DLD1 (cell line): ENCODE measurements at regions not wholly inside any gene's neighbourhood (a gene's known extent, or its start where the extent isn't known, plus 50 kb on each side); places are given as distances from the start of the nearest gene placed in this dataset.

Experiments used
- in situ Hi-C: cut with HindIII; loops from 2 replicates; pipeline ENCODE4 v1.10.0; 2017; ENCODE audit warnings: low sequenced_read_pairs

DNA sequence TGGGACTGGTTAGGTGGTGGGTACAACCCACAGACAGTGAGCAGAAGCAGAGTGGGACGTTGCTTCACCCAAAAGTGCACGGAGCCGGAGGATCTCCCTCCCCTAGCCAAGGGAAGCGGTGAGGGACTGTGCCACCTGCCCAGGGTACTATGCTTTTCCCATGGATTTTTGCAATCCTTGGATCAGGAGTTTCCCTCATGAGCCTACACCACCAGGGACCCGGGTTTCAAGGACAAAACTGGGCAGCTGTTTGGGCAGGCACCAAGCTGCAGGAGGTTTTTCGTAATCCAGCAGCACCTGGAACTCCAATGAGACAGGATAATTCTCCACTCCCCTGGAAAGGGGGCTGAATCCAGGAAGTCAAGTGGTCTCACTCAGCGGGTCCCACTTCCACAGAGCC lies 209.1 kb upstream of the CXCL12 start:
- in situ Hi-C loops, result no loop called here

DNA sequence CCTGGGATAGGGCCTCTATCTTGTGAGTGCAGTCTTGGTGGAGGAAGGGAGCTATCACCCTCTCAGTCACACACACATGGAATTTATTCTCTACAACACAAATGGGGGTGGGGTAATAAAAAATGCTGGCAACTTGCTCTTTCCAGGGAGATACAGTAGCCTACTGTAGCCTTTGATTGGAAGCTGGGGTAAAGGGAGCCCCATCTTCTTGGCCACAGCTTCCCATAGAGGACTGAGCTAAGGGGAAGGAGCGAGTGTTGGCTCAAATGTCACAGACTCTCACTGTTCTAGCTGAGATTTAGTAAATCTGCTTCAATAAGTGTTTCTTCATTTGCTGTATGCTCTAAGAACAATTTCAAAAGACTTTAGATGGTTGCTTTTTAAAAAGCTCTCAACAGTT lies 222.2 kb upstream of the CXCL12 start:
- in situ Hi-C loops, result no loop called here

DNA sequence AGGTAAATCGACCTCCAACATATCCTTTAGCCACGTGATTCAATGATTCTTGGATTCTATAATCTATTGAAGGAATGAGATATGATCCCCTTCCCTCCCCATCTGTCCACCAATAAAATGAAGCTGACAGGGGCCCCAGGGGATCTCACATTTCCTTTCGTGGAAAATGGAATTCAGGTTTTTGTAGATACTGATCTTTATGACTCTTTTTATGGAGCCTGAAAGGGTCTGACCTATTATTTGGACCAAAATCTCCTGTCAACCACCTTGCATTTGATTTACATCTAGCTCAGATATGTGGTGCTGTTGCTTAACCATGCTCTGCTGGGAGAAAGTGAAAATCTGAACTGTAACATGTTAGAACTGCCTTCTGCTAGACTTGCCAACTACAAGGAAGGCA lies 234.0 kb upstream of the CXCL12 start:
- in situ Hi-C loops, result no loop called here

DNA sequence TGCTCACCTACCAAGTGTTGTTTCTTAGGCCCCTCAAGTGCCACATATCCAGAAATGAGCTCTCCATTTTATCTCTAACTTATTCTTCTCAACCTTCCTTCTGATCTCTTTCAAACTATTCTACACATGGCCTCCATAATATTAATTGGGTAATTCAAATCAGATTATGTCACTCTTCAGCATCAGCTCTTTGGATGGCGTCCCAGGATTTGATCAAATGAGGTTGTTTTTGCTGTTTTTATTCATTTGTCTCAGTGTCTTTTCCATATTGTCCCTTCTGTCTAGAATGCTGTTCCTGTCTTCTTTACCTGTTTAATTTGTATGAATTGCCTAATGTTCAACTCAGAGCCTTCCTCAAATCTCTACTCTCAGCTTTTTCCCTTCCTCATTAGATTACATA lies 234.6 kb upstream of the CXCL12 start:
- in situ Hi-C loops, result no loop called here

DNA sequence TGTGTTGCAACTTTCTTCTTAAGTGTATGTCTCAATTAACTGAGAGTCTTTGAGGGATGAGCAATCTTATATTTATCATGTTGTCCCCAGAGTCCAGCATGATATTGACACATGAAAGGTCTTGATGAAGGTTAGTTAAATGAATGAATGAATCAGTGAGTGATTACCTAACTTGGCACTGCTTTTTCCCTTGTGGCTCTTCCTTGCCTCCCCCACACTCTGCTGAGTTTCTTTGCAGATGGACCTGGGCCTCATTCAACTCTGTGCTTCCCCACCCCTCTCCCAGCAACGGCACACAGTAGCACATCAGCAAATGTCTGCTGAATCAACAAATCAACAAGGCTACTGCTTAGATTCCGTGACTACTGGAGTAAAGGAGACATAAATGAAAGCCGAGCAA lies 235.1 kb upstream of the CXCL12 start:
- in situ Hi-C loops, result no loop called here

DNA sequence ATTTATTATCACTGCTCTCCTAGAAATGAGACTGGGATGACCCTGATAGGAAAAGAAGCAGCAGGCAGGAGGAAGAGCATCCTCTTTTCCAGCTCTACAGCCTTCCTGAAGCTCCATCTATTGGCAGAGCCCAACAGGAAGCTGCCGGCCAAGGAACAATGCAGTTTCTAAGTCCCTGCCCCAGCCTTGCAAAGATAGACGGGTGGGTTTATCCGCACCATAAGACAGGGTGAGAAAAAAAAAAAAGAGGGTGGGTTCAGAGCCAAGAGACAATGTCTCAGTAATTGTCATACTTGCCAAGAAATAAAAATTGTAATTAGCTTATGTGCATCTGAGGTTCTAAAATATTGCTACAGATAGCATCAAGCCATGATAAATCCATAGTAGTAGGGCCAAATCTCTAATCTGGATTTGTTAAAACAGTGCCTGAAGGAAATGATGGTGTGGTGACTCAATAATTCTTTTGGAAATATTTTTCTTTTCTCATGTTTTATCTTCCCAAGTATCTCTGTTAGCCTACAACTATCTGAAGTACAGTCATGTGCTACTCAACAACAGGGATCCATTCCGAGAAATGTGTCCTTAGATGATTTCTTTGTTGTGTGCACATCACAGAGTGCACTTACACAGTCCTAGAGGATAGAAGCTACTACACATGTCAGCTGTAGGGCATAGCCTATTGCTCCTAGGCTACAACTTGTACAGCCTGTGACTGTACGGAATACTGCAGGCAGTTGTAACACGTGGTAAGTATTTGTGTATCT lies 242.9 kb upstream of the CXCL12 start:
- in situ Hi-C loops, result no loop called here

DNA sequence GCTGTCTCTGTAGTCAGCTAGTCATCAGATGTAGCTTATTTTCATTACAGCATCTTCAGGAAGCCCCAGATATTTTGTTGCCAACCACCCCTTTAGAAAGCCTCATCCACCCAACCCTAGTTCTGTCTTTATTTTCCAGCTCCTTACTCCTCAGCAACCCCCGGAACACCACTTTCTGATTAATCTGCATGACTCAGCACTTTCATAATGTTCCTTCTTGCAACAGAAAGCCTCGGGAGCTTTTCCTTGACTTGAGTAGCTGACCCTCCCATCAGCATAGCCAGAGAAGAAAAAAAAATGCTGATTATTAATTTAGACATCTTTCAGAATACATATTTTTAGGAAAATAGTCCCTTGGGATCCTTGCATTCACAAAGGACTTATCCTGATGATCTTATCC lies 244.0 kb upstream of the CXCL12 start:
- in situ Hi-C loops, result no loop called here

DNA sequence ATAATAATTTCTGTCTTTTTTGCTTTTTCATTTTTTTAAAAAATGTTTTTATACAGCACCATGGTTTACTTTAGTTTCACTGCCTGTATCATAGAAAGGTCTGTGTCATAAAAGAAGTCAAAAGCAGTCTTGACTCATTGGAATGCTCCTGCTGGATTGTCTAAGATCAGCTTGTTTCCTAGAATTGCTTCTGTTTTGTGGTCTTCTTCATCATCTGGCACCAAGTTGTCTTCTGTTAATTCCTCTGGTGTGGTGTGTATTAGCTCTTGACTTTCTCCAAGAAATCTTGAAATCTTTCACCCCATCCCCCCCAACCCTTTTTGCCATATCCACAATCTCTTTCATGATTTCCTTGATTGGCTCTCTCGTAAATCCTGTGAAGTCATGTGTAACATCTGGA lies 250.3 kb upstream of the CXCL12 start:
- in situ Hi-C loops, result no loop called here

DNA sequence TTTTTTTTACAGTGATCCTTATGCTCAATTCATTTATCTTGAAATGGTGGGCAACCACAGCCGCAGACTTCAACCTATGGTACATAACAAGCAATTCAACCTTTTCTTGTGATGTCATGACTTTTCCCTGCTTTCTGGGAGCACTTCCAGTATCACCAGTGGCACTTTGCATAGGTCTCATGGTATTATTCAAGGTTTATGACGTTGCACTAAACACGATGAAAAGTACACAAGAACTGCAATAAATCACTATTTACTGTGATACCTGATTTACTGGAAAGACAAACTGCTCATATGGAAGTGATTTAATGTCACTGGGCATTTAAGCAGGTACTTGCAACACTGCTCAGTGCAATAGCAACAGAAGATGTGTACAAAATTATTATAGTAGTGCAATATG lies 251.7 kb upstream of the CXCL12 start:
- in situ Hi-C loops, result no loop called here

DNA sequence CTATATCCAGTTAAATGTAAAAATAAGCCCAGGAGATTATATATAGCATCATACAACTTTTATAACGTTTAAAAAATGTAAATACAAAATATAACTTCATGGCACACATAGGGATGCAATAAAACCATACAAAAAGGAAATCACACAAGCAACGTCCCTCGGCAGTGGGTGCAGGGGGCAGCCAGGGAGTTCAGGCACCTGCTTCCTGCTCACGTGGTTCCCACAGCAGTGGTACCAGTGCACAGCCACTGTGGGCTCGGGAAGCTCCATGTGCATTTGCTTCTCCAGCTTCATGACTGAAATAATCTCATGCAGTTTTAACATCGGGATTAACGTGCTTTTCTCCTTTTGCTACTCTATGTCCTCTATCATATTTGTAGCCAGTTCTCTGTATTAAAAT lies 255.5 kb upstream of the CXCL12 start:
- in situ Hi-C loops, result no loop called here

DNA sequence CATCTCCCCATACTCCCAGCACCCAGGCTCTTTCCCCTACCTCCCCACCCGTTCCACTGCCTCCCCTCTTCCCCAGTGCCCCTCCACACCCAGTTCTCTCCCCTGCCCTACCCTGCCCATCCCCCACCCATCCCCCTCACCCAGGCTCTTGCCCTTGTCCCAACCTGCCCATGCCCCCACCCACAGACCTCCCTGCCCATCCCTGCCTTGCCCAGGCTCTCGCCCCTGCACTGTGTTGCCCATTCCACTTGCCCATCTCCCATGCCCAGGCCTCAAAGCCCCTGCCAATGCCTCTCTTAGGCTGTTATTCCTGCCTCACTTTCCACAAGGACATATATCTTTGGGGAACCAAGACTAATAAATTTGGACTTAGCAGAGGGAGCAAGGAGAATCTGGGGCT lies 262.6 kb upstream of the CXCL12 start:
- in situ Hi-C loops, result no loop called here

DNA sequence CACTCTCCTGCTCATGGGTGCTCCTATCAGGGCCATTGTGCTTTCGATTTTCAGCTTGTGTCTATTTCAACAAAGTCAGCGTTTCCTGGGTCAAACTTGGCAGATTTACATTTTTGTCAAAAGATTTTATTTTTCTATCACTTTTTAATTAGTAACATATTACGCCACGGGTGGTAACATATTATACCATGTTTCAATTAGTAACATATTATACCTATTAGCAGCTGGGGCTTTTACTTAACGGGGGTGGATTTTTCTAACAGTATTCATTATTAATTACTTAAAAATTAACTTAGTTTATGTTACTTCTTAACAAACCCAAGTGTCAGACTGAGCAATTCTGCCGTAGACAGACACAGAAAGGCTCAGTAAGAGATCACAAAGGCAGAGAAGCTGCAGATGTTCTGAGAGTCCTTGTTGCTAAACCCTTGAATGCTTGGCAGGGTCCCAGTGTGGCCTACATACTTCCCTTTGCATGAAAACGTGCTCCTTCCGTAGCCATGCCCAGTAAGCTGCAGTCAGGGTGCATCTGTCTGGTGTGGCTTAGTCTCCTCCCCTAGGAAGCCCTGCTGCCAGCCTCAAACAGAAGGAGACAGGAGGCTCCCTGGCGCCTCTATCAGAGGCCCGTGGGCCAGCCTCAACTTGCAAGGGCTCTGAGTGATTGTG lies 263.1 kb upstream of the CXCL12 start:
- in situ Hi-C loops, result no loop called here

DNA sequence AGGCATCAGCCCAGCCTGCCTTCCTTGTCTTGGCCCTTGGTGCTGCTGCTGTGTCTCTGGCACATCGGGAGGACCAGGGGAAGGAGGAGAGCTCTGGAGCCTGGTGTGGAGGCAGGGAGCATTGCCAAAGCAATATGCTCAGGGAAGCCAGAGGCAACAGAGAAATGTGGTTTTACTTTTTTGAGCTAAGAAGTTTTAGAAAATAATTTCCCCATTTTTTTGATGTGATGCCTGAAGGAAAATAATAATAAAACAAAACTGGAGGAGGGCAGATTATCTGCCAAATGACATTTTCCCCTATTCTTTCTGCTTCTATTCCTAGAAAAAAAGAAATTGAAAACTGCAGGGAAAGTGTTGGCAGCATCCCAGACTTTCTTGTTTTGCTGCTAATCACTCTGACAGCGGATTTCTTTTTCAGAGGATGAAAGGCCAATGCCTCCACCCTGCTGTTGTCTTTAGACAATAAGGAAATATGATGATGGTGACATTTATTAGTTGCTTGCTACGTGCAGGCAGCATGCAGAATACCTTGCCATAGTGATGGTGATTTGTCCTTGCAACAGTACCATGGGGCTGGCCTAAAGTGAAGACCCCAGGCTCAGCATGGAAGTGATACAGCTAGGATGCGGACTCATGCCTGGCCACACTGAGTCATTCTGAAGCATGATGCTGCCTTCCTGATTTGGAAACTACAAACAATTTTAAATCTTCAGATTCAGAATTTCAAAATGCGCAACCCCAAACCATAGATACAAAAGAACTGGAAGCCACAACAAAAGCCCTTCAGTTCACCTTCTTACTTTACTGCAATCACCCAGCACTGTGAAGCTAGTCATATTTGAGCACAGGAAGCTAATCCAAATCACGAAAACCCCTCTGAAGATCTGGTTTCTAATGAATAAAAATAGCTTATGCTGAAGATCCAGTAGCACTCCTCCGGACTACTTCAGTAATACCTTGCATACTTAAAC lies 260.2 kb upstream of the TMEM72 start:
- in situ Hi-C loops, result no loop called here

DNA sequence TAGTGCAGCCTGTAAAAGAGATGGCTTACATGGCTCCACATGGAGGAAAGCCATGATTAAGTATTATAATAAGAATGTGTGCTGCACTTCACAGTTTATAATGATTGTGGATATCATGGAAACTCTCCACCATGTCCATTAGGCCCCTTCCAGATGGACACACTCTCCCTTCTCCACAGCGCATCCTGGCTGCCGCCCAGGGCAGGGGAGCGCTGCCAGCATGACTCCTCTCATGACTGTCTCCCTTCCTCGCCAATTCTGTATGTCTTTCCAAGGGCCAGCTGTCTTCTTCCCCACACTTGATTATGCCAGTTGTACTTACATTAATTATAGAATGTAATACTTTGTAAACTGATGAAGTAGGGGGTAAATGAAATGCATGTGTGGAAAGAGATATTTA lies 259.3 kb upstream of the TMEM72 start:
- in situ Hi-C loops, result no loop called here

DNA sequence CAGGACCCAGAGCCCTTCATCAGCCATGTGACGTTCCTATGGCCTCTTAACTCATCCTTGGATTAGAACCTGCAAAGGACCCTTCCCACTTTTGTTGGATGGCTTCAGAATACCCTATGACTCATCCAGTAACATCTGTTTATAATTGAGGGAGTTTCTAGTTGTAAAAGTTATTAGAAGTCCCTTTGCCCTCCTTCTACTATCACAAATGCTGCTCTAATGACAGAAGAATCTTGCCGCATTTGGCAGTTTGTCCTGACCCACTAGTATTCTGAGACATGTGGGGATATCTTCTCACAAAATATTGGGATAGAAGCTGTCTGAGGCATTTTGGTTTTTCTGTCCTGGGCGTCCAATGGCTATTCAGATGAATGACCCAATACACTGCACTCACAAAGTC lies 251.8 kb upstream of the TMEM72 start:
- in situ Hi-C loops, result no loop called here

DNA sequence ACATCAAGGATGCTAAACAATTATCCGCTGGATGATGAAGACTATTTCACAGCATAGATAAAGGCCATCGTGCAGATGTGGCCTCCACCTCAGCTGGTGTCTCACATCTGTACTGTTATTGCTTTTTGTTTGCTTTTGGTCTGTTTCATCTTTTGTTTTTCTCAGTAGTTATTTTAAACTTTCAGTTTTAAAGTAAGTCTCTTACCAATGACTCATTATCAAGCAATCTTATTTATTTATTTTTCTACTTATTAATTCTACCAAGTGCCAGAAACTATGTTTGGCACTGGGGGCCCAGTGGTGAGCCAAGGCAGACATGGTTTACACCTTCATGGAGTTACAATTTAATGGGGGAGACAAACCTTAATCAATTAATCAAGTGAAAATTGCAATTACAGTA lies 250.9 kb upstream of the TMEM72 start:
- in situ Hi-C loops, result loop anchor here (5.0 kb wide), 1 partner anchor 52 kb away; no protein-coding TSS in a partner anchor

DNA sequence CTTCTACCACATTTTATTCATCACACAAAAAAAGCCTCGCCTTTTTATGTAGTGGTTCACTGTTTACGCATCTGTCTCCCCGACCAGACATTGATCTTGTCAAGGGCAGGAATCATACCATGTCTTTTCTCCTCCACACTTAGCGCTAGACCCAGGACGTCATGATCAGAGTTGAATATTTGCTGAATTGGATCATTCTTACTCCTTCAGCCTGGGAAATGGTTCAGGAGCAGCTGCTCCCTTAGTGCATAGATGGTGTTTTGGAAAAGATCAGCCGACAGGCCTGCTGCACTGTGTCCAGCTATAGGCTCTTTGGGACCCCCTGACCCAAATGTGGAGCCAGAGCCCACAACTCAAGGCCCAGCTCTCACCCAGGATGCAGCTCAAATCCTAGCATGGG lies 249.1 kb upstream of the TMEM72 start:
- in situ Hi-C loops, result loop anchor here (5.0 kb wide), 1 partner anchor 50 kb away; no protein-coding TSS in a partner anchor

DNA sequence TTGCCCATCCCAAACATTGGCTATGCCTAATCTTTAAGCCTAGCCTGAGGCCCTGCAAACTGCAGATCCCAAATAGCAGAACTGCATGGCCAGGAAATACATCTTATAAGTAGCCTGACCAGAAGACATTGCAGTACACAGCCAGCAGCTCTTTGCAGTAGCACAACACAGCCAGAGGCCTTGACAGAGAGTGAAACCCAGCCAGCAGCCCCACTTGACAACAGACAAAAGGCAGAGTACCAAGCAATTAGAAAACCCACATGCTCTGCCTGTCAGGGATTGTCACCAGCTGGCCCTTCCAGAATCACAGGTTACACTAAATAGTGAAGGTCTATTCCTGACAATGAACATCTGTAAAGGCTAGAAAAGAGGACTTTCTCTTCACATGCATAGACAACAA lies 242.8 kb upstream of the TMEM72 start:
- in situ Hi-C loops, result no loop called here

DNA sequence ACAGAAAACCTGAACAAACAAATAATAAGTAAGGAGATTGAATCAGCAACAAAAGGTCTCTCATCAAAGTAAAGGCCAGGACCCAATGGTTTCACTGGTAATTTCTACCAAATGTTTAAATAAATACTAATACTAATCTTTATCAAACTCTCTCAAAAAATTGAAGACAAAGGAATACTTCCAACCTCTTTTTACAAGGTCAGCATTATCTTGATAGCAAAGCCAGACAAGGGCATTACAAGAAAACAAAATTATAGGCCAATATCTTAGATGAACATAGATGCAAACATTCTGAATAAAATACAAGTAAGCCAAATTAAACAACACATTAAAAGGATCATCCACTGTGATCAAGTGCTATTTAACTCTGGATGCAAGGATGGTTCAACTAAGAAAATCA lies 239.8 kb upstream of the TMEM72 start:
- in situ Hi-C loops, result no loop called here

DNA sequence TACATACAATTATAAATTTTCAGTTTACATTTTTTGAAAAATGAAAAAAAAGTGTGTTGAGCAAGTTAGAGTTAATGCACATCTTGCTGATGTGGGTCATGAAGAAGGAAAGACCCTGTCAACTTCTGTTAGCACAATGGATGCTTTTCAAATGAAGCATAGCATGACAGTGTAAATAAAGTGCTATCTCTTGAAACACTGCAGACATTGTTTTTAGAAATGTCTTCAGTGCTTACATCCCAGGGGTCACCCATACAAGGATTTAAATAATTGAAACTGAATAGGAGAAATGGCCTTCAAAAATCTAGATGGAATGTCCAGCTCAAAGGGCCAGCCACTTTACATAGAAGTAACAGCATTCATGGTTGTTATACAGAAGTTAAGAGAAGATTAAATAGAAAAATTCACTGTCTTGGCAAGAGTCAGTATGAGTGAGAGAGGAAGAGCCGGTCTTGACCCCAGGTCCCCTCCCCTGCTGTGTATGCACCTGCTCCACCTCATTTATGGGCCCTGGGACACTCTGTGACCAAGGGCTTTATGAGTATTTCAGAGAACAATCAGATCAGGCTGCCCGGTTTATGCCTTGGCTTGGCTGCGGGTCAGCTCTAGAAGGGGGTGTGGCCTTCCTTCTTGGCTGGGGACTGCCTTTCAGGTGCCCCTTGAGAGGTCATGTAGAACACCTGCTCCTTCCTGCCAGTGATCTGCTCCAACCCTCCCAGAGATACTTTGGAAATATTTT lies 237.7 kb upstream of the TMEM72 start:
- in situ Hi-C loops, result no loop called here
